K562 (cell line): ENCODE measurements at regions not wholly inside any gene's neighbourhood (a gene's known extent, or its start where the extent isn't known, plus 50 kb on each side); places are given as distances from the start of the nearest gene placed in this dataset.

Experiments
- TAL1 ChIP-seq: fragments of 450-650 bp; IDR thresholded peaks from 2 replicates; pipeline ENCODE4 v1.6.1; 2016; ENCODE audit warnings: mild to moderate bottlenecking
- TF ChIP-seq, protein P1 (sequence below): fragments of 250-450 bp; sonication (Bioruptor Pico); IDR thresholded peaks from 2 replicates; pipeline ENCODE4 v1.8.0; 2021; ENCODE audit warnings: borderline replicate concordance, mild to moderate bottlenecking, moderate library complexity; ENCODE audit not compliant: poor library complexity, severe bottlenecking

GRCh38 chr4:35730414-35730813 is 513.9 kb downstream of the ARAP2 start:
- TF ChIP-seq TAL1 = no peak
- TF ChIP-seq, protein P1, sequence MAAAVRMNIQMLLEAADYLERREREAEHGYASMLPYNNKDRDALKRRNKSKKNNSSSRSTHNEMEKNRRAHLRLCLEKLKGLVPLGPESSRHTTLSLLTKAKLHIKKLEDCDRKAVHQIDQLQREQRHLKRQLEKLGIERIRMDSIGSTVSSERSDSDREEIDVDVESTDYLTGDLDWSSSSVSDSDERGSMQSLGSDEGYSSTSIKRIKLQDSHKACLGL = no peak
